HG02973 (cell line): ENCODE measurements at regions not wholly inside any gene's neighbourhood (a gene's known extent, or its start where the extent isn't known, plus 50 kb on each side); places are given as distances from the start of the nearest gene placed in this dataset.
"Not testable (repeated sequence)": the region's sequence is repeated elsewhere in the genome, so short reads cannot be mapped to it uniquely, and the experiment has no call there.

Source experiments
- ATAC-seq: cut with Tn5 transposase; IDR thresholded peaks from one replicate; pipeline ENCODE4 v1.9.1; 2021; ENCODE audit warnings: moderate library complexity; ENCODE audit not compliant: unreplicated experiment

DNA sequence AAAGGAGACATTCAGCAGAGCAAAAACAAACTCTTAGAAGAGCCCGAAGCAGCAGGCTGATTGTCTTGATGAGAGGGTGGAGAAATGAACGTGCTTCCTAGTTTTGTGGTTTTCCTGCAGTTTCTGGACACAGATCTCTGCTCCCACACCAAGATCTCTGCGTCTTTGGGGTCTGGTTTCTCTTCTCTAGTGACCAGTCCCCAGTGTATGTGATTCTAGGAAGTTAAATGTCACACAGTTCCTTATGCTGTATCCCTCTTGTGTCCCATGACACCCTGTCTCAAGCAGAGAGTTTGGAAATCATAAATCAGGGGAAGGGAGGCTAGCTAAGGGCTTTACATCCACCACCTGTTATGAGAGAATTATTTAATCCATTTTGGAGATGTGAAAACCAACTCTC lies 55.4 kb upstream of the KLF14 start:
- no peak for ATAC-seq

DNA sequence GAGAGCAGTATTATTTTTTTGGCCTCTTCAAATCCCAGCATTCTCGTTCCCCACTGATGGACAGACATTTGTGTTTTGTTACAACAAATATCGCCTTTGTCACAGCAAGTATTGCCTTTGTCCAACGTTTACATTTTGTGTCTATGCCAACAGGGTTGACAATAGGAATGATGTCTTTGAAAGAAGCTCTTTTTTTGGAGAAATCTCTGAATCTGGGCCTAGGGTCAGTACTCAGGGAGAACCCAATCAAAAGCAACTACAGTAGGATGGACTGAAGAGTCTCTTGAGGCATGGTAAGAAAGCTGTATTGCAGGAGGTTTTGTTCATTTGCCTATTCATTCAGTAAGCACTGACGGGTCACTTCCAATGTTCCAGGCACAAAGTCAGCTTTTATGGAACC lies 57.7 kb upstream of the KLF14 start:
- no peak for ATAC-seq

DNA sequence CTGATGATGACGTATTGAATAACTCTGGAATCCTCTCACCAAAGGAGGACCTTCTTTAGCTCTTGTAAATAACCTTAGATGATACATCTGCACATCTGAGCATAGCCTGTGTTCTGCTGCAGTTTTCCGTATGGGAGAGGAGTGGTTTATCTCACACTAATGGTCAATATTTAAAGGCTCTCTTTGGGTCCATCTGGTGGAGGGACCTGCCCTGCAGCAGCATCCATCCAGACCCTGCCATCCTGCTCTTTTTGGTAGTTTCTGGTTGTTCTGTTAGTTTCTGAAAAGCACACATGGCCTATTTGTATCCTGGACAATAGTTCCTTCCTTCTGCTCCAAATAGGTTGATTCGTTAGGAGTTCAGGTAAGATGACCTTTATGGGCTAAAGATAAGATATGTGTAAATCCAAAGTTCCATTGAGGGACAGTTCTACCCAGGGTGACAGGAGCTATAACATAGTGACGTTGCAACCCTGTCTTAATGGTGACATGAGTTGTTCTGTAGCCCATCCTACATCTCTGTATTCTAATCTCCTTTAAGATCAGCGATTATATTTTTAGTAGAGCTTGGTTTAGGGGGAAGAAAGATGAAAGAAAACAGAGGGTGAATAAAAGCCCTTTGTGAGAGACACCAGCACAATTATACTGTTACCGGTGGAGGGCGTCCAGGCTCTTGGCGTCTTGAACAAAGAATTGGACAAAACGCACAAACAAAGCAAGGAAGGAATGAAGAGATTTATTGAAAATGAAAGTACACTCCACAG lies 60.0 kb upstream of the KLF14 start:
- ATAC-seq = no peak

DNA sequence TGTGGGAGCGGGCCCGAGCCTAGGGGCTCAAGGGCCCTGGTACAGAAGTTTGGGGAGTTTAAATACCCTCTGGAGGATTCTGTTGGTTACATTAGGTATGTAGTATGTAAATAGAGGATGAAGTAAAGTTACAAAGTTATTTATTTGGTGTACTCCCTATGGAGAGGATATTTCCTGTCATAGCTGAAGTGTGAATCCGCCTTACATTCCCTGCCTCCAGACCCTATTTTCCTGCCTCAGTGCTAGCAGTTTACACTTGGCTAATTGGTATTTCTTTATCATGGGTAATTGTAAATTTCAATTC lies 60.6 kb upstream of the KLF14 start:
- no peak for ATAC-seq

DNA sequence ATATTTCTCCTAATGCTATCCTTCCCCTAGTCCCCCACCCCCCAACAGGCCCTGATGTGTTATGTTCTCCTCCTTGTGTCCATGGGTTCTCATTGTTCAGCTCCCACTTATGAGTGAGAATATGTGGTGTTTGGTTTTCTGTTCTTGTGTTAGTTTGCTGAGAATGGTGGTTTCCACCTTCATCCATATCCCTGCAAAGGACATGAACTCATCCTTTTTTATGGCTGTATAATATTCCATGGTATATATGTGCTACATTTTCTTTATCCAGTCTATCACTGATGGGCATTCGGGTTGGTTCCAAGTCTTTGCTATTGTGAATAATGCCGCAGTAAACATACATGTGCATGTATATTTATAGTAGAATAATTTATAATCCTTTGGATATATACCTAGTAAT lies 62.4 kb upstream of the KLF14 start:
- not testable (repeated sequence) for ATAC-seq

DNA sequence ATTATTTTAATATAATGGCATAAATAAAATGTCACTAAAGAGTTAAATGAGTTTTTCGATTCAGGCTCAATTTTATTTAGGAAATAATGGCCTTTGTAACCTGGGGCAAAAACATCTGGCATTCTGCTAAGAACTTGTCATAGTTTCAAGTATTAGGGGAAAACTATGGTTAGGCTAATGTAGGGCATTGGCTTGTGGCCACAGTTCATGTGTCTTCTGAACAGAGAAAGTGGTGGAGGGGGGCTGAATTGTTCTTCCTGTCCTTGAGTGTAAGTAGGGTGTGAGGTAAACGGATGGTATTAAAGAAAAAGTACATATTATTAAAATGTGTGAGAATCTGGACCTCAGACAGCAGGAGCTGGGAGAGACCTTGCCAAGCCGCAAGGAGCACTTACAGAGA lies 69.1 kb upstream of the KLF14 start:
- no peak for ATAC-seq

DNA sequence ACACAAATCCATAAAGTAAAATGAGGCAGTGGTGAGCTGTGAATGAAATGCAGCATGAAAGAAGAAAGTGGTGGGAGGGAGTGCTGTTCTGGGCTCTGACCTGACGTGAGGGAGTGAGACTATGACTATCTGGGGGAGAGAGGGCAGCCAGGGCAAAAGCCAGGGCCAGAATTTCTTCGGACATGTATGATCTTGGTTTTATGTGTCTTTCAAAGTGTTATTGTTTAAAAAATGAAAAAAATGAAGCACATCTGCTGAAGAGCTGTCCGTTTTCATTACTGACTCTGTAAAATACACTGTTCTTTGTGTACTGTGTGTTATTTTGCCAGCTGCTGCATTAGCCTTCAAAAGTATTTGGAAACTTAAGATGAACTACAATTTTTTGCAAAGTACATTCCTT lies 70.2 kb upstream of the KLF14 start:
- no peak for ATAC-seq

DNA sequence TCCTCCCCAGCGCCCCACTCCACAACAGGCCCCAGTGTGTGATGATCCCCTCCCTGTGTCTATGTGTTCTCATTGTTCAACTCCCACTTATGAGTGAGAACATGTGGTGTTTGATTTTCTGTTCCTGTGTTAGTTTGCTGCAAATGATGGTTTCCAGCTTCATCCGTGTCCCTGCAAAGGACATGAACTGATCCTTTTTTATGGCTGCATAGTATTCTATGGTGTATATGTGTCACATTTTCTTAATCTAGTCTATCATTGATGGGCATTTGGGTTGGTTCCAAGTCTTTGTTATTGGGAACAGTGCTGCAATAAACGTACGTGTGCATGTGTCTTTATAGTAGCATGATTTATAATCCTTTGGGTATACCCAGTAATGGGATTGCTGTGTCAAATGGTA lies 78.8 kb upstream of the KLF14 start:
- ATAC-seq = not testable (repeated sequence)

DNA sequence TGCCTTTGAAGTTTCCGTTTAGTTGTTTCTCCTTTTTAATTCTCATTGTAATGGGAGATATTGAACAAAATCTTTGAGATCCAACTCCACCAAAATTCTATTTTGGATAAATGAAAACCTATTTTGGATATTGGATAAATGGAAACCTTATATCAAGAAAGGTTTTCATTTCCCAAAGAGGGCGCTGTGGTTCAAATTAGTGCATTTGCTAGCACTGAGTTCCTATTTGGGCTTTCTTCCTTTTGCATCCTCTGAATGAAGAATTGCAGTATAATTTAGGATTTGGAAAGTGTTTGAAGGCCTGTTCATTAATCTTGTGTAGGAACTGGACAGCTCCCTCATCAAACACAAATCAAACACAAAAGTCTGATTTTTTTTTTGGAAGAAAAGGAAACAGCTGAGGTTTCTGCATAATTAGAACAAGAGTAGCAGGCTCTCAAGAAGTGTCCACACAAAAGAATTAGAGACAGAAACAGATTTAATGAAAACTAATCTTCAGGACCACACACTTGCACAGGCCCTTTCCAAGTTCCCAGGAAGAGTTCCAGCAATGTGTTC lies 80.8 kb upstream of the KLF14 start:
- no peak for ATAC-seq

DNA sequence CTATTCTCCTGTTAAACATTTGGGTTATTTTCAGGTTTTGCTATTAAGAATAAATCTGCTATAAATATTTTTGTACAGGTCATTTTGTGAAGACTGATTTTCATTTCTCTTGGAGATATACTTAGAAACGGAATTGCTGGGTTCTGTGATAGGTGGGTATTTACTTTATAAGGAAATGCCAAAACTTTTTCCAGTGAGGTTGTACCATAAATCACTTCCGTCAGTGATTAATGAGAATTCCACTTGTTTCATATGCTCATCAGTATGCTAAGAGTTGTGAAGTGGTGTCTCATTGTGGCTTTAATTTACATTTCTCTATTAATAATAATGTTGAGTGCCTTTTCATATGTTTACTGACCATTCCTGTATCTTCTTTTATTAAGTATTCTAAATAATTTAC lies 84.0 kb upstream of the KLF14 start:
- no peak for ATAC-seq

DNA sequence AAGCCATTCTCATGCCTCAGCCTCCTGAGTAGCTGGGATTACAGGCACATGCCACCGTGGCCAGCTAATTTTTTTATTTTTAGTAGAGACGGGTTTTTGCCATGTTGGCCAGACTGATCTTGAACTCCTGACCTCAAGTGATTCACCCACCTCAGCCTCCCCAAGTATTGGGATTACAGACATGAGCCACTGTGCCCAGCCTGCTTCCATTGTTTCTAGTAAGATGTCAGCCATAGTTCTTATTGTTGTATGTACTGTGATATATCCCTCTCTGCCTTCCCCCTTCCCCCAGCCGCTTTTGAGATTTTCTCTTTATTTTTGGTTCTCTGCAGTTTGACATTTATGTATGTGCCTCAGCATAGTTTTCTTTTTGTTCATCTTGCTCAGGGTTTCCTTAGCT lies 87.9 kb upstream of the KLF14 start:
- no peak for ATAC-seq

DNA sequence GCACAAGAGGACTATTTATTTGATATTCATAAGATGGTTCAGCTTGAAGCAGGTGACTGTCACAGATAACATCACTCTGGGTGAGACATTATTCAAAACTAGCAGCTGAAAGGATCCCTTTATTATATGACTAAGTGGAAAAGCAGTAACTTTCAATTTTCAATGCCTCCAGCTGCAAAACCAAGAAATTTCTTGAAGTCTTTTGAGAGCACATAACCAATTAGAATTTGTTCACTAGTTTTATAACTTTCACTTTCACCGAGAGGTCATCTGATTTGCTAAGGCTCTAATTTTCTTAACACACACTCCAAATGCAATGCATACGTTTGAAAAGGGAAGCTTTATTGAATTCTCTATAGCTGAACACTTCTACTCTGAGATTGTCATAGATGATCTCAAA lies 88.6 kb upstream of the KLF14 start:
- no peak for ATAC-seq

DNA sequence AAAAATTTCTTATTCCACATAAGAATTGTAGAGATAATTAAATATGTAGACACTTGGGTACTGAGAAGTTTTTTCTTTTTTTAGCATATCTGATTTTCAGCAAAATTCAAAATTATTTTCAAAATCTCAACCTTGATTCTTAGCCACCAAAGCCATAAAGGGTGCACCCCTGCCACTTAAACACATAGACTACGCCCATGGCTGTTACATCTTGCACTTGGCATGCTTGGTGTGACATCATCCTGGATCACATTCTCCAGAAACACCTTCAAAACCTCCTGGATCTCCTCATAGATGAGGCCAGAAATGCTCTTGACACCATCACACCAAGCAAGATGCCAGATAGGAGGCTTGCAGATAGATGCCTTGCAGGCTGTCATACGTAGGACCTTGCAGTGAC lies 89.1 kb upstream of the KLF14 start:
- ATAC-seq = no peak

DNA sequence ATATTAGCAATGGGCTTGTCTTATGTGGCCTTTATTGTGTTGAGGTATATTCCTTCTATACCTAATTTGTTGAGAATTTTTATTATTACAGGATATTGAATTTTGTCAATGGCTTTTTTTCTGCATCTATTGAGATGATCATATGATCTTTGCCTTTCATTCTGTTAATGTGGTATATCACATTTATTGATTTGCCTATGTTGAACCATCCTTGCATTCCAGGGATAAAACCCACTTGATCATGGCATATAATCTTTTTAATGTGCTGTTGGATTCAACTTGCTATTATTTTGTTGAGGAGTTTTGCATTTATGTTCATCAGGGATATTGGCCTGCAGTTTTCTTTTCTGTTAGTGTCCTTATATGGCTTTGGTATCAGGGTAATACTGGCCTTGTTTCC lies 91.8 kb upstream of the KLF14 start:
- no peak for ATAC-seq

DNA sequence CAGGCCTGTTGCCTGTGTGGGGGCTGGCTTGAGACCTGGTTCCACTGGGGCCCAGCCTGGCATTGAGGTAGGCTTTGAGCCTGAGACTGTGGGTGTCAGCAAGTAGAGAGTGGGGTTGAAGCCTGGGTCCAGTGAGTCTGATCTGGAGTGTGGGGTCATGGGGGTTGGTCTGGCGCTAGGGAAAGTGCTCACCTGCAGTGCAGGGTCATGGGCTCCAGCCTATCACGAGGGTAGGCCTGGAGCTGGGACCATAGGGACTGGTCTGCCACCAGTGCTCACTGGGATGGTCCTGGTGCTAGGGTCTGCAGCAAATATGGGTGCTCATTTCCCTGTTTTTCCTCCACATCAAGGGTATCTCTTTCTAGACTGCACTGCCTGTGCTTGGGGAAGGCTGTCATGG lies 95.4 kb upstream of the KLF14 start:
- no peak for ATAC-seq

DNA sequence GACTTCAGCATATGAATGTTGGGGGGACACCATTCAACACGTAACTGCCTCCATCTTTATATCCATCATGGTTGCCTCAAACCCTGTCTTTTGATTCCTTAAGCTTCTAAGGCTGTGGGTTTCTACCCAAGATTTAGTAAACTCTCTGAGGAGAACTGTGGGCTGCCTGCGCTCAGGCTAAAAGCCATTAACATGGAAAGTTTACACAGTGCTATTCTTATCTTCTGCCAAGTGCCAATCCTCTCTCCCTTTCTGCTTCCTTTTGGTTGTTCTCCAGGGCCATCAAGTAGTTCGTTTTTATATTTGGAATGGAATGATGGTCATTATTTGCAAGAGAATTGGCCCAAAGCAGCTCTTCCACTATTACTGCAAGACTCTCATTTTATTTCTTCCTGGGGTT lies 97.3 kb upstream of the KLF14 start:
- no peak for ATAC-seq

DNA sequence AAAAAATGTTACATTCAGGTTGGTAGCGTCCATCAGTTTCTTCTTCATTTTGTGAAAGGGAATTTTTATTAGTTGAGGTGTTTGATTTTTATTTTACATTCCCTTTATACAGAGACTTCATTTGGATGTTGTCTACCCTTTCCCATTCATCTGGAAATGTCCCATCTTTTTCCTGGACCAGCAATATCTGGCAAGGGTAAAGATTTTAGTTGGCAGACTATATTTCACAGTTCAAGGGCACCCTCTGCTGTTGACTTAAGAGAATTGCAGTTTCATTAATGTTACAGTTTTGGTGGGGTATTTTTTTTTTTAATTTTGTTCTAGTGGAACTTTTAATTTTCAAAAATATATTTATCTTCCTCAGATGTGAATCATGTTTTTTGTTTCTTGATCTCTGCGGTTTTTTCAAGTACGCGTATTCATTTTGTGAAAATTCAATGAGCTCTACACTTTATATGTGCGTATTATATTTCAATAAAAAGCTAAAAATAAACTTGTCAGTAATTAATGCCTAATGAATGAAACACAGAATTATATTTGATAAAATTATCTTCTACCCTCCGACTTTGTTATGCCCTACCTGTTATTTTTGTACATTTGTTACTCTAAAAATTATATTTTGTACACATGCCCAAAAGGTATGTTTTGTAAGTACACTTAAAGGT lies 97.9 kb upstream of the KLF14 start:
- no peak for ATAC-seq

DNA sequence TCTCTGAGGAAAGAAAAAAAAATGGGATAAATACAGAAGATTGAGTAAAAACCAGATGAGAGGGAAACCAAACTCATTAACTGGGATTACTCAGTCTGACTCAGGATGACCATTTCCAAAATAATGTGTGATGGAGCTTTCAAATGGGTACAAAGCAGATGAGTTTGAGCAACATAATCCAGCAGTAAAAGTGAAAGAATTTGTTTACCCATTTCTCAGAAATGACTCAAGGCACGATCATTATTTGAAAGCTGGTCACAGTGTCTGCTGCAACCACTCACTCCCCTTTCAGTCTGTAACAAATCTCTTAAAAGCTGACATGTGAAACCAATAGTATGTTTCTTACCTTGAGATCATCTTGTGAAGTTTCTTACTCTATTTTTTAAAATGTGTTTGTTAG lies 104.7 kb upstream of the KLF14 start:
- ATAC-seq = no peak

DNA sequence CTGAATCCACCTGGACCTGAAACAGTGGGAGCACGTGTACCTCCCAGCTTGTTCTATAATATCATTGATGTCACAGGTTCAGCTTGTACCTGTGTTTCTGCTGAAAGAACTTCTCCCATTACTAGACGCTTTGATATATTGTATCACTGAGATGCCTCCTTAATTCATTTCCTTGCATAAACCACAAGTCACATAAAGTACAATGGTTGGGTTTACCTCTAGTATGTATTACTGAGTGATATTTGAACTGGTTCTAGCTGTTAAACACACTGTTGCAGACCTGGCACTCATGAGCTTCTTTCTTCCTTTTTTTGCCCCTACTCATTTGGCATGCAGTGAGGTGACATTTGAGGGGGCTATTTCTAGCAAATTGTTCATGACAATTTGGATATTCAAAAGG lies 106.6 kb upstream of the KLF14 start:
- ATAC-seq = no peak

DNA sequence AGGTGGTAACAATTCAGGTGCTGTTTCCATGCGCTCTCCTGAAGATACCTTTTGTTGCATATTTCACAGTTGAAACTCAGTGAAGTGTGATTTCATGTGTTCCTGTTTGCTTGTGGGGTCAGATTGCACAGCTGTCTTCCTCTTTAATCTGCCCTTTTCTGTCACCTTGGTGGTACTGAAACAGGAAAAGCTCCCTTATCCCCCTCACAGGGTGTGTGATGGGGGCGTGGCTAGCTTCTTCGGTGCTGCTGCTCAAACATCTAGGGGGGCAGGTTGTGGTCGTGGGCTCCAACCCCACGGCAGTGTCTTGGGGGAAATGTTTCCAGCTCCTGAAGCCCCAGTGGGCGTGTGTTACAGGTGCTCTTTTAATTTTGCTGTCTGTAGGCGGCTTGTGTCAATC lies 107.4 kb upstream of the KLF14 start:
- ATAC-seq = no peak

DNA sequence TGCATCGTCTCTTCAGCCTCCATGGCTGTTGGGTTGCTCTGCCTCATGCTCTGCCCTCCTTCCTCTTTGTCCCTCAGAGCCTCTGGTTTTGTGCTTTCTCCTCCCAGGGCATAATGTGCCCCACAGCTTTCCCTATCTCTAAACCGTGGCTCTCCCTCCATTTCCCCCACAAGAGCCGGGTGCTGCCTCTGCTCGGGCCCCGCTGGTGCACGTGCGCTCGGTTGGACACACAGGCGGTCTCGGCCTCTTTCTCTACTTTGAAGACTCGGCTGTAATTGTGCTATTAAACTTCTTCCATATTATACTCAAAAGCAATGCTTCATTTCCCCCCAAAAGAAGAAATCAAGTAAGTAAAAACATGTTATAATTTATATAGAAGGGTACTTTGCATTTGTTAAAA lies 109.7 kb upstream of the KLF14 start:
- no peak for ATAC-seq

DNA sequence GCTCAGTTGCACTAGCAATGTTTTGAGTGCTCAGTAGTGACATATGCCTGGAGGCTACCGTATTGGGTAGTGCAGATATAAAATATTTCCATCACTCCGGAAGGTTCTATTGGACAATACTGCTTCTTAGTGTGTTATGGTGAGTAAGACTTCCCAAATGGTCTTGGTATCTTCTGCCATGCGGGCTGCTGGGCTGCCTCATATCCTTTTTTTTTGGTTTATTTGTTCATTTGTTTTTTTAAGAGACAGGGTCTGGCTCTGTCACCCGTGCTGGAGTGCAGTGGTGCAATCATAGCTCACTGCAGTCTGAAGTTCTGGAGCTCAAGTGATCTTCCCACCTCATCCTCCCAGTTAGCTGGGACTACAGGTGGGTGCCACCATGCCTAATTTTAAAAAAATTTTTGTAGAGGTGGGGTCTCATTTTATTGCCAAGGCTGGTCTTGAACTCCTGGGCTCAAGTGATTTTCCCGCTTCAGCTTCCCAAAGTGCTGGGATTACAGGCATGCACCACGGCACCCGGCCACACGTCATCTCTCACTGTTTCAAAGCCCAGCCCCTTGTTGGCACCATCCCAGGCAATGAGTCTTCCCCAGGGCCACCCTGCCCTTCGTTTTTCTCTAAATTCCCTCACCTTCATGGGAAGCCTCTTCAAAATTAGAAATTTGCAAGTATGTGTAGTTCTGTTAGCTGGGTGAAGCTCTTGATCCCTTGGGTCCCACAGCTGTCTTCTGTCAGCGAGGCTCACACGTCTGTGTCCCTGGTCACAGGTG lies 111.0 kb upstream of the KLF14 start:
- ATAC-seq = no peak
